ENCODE measurements at regions not wholly inside any gene's neighbourhood (a gene's known extent, or its start where the extent isn't known, plus 50 kb on each side); places are given as distances from the start of the nearest gene placed in this dataset.
"Not testable (repeated sequence)": the region's sequence is repeated elsewhere in the genome, so short reads cannot be mapped to it uniquely, and the experiment has no call there.

DNA sequence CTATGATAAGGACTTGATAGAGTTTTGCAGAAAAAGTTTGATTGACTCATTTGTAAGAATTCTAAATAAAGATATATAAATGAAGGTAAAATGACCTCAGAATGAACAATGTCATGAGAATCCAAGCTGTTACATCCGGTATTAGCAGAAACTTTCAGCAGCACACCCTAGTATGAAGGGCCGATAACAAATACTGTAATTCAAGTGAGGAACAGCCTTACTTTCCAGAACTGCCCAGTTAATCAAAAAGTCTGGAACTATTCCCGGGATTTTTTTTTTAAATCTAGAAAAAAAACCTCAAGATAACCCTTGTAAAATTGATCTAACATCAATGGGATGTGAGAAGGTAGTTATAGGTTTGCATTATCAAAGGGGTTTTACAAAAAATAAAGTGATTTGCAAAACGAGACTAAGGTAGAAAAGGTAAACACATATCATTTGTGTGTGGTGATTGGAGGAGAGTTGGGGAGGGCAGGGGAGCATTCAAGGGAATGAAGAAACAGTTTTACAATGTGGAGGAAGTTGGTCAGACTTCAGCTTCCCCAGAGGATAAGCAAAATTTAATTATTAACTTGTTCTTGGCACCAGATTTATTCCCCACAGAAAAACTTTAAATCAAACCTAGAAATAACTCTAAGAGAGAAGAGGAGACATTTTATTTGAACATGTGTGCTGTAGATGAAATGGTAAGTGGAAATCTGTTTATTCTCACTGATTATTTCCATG is 75.9 kb upstream of the VCAM1 start:
- DNase-seq (ENCODE audit: low spot score), result no peak
- TF ChIP-seq, protein P1, sequence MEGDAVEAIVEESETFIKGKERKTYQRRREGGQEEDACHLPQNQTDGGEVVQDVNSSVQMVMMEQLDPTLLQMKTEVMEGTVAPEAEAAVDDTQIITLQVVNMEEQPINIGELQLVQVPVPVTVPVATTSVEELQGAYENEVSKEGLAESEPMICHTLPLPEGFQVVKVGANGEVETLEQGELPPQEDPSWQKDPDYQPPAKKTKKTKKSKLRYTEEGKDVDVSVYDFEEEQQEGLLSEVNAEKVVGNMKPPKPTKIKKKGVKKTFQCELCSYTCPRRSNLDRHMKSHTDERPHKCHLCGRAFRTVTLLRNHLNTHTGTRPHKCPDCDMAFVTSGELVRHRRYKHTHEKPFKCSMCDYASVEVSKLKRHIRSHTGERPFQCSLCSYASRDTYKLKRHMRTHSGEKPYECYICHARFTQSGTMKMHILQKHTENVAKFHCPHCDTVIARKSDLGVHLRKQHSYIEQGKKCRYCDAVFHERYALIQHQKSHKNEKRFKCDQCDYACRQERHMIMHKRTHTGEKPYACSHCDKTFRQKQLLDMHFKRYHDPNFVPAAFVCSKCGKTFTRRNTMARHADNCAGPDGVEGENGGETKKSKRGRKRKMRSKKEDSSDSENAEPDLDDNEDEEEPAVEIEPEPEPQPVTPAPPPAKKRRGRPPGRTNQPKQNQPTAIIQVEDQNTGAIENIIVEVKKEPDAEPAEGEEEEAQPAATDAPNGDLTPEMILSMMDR (IDR thresholded peaks at IDR 0.05; ENCODE audit: borderline replicate concordance, control extremely low read depth, extremely low read depth, insufficient read depth, missing control alignments), result no peak
- in situ Hi-C loops (cut with MboI; ENCODE audit: low sequenced_read_pairs, unreplicated experiment), result no loop called here

- in situ Hi-C loops (cut with MboI; ENCODE audit: low sequenced_read_pairs, unreplicated experiment), result no loop called here
- no peak for DNase-seq (ENCODE audit: low spot score)
- TF ChIP-seq, protein P1 (IDR thresholded peaks at IDR 0.05; ENCODE audit: borderline replicate concordance, control extremely low read depth, extremely low read depth, insufficient read depth, missing control alignments), result no peak
These were observed 73.5 kb upstream of the VCAM1 start for GRCh38 chr1:100646001-100646400.

DNA sequence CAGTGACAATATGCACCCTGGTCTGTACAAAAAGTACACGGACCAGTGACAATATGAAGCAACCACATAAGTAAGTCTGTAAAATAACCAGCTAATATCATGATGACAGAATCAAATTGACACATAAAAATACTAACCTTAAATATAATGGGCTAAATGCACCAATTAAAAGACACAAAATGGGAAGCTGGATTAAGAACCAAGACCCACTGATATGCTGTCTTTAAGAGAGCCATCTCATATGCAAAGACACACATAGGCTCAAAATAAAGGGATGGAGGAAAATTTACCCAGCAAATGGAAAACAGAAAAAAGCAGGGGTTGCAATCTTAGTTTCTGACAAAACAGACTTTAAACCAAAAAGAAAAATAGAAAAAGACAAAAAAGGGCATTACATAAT is 70.4 kb upstream of the VCAM1 start:
- in situ Hi-C loops (cut with MboI; ENCODE audit: low sequenced_read_pairs, unreplicated experiment), result no loop called here
- no peak for DNase-seq (ENCODE audit: low spot score)
- TF ChIP-seq, protein P1 (IDR thresholded peaks at IDR 0.05; ENCODE audit: borderline replicate concordance, control extremely low read depth, extremely low read depth, insufficient read depth, missing control alignments), result no peak

DNA sequence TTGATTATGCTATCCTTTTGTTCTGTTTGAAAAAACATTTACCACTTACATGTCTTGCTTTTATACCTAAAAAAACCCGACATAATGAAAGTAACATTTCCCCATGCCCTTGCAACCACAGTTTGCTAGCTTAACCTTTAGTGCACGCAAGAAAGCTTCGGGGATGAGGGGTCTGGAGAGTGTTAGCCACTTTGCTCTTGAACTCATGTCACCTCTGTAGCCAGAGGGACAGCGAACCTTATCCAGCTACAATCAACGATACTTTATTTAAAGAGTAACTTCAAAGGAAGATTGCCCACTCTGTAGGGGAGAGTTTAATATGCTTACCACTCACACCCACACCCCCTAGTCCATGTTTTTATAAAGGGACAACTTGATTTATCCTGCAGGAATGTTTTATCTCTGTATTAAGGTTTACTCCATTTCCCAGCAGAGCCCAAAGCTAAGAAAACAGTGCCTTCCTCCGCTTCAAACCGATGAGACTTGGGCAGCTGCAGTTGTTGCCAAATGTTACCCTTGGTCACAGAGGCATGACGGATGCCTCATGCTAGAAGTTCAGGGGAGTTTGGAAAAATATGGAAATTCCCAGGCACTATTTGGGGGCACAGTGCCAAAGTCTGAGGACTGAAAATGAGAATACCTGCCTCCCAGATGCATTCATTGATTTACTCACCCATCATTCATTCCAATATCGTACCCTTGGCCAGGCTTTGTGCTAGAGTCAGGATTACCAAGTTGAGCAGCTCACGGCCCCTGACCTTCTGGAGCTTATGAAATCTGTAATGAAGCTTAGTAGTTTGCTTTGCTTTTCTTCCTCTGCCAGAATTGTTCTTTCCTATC is 61.4 kb upstream of the VCAM1 start:
- no peak for DNase-seq (ENCODE audit: low spot score)
- in situ Hi-C loops (cut with MboI; ENCODE audit: low sequenced_read_pairs, unreplicated experiment), result no loop called here
- TF ChIP-seq, protein P1 (IDR thresholded peaks at IDR 0.05; ENCODE audit: borderline replicate concordance, control extremely low read depth, extremely low read depth, insufficient read depth, missing control alignments), result no peak

- in situ Hi-C loops (cut with MboI; ENCODE audit: low sequenced_read_pairs, unreplicated experiment), result no loop called here
- TF ChIP-seq, protein P1 (IDR thresholded peaks at IDR 0.05; ENCODE audit: borderline replicate concordance, control extremely low read depth, extremely low read depth, insufficient read depth, missing control alignments), result no peak
These were observed 60.9 kb upstream of the VCAM1 start for GRCh38 chr1:100658716-100659026.

DNA sequence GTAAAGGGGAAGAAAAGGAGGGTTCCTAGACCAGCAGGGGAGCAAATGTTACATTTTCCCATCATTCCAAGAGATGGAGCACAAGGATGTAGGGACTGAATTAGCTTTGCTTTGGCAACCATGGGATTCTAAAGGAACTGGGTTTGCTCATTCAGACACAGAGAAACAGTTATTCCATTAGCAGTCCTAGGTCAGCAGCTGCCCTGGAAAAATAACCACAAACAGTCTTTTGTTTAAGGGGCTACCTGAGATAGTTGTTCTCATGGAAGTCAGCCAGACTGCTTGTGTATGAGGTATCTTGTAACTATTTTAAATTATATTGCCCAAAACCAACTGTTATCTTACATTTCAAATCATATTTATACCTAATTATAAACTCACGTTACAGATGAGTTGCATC is 58.4 kb upstream of the VCAM1 start:
- in situ Hi-C loops (cut with MboI; ENCODE audit: low sequenced_read_pairs, unreplicated experiment), result no loop called here
- no peak for DNase-seq (ENCODE audit: low spot score)
- TF ChIP-seq, protein P1 (IDR thresholded peaks at IDR 0.05; ENCODE audit: borderline replicate concordance, control extremely low read depth, extremely low read depth, insufficient read depth, missing control alignments), result no peak

More at GRCh38 chr1:100658716-100659026, 60.9 kb upstream of the VCAM1 start:
- no peak for DNase-seq (ENCODE audit: low spot score)

DNA sequence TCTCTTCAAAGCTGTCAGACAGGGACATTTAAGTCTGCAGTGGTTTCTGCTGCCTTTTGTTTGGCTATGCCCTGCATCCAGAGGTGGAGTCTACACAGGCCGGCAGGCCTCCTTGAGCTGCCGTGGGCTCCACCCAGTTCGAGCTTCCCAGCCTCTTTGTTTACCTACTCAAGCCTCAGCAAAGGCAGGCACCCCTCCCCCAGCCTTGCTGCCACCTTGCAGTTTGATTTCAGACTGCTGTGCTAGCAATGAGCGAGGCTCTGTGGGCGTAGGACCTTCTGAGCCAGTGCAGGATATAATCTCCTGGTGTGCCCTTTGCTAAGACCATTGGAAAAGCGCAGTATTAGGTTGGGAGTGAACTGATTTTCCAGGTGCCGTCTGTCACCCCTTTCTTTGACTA is 51.0 kb upstream of the VCAM1 start:
- in situ Hi-C loops (cut with MboI; ENCODE audit: low sequenced_read_pairs, unreplicated experiment); DNase-seq (ENCODE audit: low spot score): not testable (repeated sequence)
